Activated CD8-positive, alpha-beta T cell treated with anti-CD3 and anti-CD28 coated beads for 36 hours (primary cell): ENCODE measurements at regions not wholly inside any gene's neighbourhood (a gene's known extent, or its start where the extent isn't known, plus 50 kb on each side); places are given as distances from the start of the nearest gene placed in this dataset.

Experiments used
- ATAC-seq: fragments of 200-7000 bp; cut with Tn5 transposase; one replicate; pipeline ENCODE4 v1.10.0; 2021; ENCODE audit warnings: mild to moderate bottlenecking, moderate library complexity
- CTCF ChIA-PET: fragments of 350-600 bp; sonication (Branson Sonifier 250); formaldehyde crosslinking; loops from one replicate; lab custom pipeline; 2021; ENCODE audit warnings: antibody characterized with exemption; lab: Charles Lee
- POLR2A ChIA-PET: fragments of 350-600 bp; sonication (Branson Sonifier 250); formaldehyde crosslinking; loops from one replicate; lab custom pipeline; 2021; ENCODE audit warnings: antibody characterized with exemption; lab: Charles Lee
- DNase-seq: peaks from one replicate; pipeline ENCODE4 v3.0.0-alpha.2; 2020
- H3K27ac Mint-ChIP-seq: one replicate; pipeline ENCODE4 v1.8.0; 2021; ENCODE audit warnings: mild to moderate bottlenecking, mixed read lengths
- H3K27me3 Mint-ChIP-seq: one replicate; pipeline ENCODE4 v1.8.0; 2021; ENCODE audit warnings: mixed read lengths
- H3K36me3 Mint-ChIP-seq: one replicate; pipeline ENCODE4 v1.8.0; 2021; ENCODE audit warnings: low read depth, mixed read lengths
- H3K4me1 Mint-ChIP-seq: one replicate; pipeline ENCODE4 v1.8.0; 2021; ENCODE audit warnings: low read depth, mixed read lengths
- H3K4me3 Mint-ChIP-seq: one replicate; pipeline ENCODE4 v1.8.0; 2021; ENCODE audit warnings: mild to moderate bottlenecking, moderate library complexity, mixed read lengths
- H3K9me3 Mint-ChIP-seq: one replicate; pipeline ENCODE4 v1.8.0; 2021; ENCODE audit warnings: mixed read lengths
- intact Hi-C: fragments of 100-400 bp; cut with micrococcal nuclease; formaldehyde crosslinking; loops from one replicate; pipeline ENCODE4 v1.10.0; 2022
- TF ChIP-seq, protein P1 (sequence below): fragments of 200-600 bp; IDR thresholded peaks from one replicate; pipeline ENCODE4 v1.8.0; 2022; ENCODE audit warnings: antibody characterized with exemption, mild to moderate bottlenecking

- TF ChIP-seq, protein P1, sequence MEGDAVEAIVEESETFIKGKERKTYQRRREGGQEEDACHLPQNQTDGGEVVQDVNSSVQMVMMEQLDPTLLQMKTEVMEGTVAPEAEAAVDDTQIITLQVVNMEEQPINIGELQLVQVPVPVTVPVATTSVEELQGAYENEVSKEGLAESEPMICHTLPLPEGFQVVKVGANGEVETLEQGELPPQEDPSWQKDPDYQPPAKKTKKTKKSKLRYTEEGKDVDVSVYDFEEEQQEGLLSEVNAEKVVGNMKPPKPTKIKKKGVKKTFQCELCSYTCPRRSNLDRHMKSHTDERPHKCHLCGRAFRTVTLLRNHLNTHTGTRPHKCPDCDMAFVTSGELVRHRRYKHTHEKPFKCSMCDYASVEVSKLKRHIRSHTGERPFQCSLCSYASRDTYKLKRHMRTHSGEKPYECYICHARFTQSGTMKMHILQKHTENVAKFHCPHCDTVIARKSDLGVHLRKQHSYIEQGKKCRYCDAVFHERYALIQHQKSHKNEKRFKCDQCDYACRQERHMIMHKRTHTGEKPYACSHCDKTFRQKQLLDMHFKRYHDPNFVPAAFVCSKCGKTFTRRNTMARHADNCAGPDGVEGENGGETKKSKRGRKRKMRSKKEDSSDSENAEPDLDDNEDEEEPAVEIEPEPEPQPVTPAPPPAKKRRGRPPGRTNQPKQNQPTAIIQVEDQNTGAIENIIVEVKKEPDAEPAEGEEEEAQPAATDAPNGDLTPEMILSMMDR: no peak
- no peak overlapping the region for H3K4me3 Mint-ChIP-seq
- peaks cover 15% of the 10 kb centered on the region for H3K4me1 Mint-ChIP-seq
- no peaks in the 10 kb centered on the region for H3K27me3 Mint-ChIP-seq
- intact Hi-C loops: no loop called here
- ChIA-PET POLR2A (no interaction called here), CTCF (no interaction called here)
- DNase-seq: no peak
- H3K36me3 Mint-ChIP-seq: no peaks in the 10 kb centered on the region
- no peaks in the 10 kb centered on the region for H3K9me3 Mint-ChIP-seq
- no peak overlapping the region for H3K27ac Mint-ChIP-seq
- ATAC-seq: no peak
Measured at GRCh38 chr6:121691126-121691551, 255.7 kb downstream of the GJA1 start.

- Mint-ChIP-seq H3K4me1 (peaks cover 9% of the 10 kb centered on the region), H3K27me3 (no peaks in the 10 kb centered on the region), H3K36me3 (no peaks in the 10 kb centered on the region), H3K9me3 (no peaks in the 10 kb centered on the region), H3K4me3 (no peak overlapping the region), H3K27ac (no peak overlapping the region)
- TF ChIP-seq, protein P1: no peak
- DNase-seq: no peak
- ATAC-seq: no peak
- intact Hi-C loops: no loop called here
- POLR2A ChIA-PET: no interaction called here
- CTCF ChIA-PET: no interaction called here
Measured at GRCh38 chr6:121694389-121694788, 258.9 kb downstream of the GJA1 start.

DNA sequence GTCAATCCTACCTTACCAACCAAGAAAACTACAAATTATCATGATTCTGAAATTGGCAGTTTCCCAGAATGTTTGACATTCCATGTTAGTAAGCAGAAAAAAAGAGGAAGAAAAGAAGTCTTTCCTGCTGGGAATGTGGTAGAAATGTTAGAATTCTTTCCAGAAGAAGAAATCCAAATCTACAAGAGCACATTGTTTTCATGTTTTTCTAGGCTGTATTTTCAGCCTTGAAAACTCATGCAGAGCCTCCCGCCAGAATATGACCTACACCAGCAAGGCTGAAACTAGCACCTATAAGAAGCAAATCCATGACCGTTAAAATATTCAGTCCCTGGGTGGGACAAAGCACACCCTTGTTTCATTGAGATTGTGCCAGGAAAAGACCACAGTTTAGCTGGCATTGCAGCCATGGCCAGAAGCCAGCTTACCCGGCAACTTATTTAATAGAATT is 259.4 kb downstream of the GJA1 start:
- ATAC-seq: no peak
- no peaks in the 10 kb centered on the region for H3K27me3 Mint-ChIP-seq
- intact Hi-C loops: no loop called here
- TF ChIP-seq, protein P1: no peak
- H3K4me1 Mint-ChIP-seq: peaks cover 6% of the 10 kb centered on the region
- ChIA-PET POLR2A (no interaction called here), CTCF (no interaction called here)
- H3K4me3 Mint-ChIP-seq: no peak overlapping the region
- no peaks in the 10 kb centered on the region for H3K36me3 Mint-ChIP-seq
- H3K9me3 Mint-ChIP-seq: no peaks in the 10 kb centered on the region
- no peak for DNase-seq
- no peak overlapping the region for H3K27ac Mint-ChIP-seq

DNA sequence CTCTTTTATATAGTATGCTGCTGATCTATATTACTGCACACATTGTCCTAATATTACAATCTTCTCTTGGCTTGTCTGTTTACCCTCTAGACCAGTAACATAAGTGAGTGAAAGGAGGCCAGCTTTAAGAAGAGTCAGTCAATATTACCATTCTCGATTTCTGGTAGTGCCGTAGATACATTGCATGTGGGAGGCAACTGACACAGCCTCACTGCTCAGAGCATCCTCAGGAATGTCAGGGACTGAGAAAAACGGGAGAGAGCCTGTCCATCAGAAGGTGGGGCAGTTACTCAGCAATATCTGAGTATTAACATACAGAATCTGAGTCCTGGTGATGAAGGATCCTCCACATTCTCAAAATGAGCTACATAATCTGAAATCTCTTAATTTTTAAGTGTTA is 259.9 kb downstream of the GJA1 start:
- CTCF ChIA-PET: no interaction called here
- Mint-ChIP-seq H3K9me3 (no peaks in the 10 kb centered on the region), H3K4me3 (no peak overlapping the region), H3K4me1 (peaks cover 1% of the 10 kb centered on the region), H3K36me3 (no peaks in the 10 kb centered on the region), H3K27me3 (no peaks in the 10 kb centered on the region), H3K27ac (no peak overlapping the region)
- POLR2A ChIA-PET: no interaction called here
- DNase-seq (no peak), ATAC-seq (no peak)
- TF ChIP-seq, protein P1: no peak
- intact Hi-C loops: no loop called here

GRCh38 chr6:121697921-121698320 is 262.5 kb downstream of the GJA1 start:
- intact Hi-C loops: no loop called here
- peaks cover 1% of the 10 kb centered on the region for H3K9me3 Mint-ChIP-seq
- H3K4me1 Mint-ChIP-seq: no peaks in the 10 kb centered on the region
- ChIA-PET CTCF (interaction anchor here (1.3 kb wide), 1 partner anchor 11 kb away, joined by 3 read pairs; no protein-coding TSS in a partner anchor), POLR2A (no interaction called here)
- TF ChIP-seq, protein P1: no peak
- H3K36me3 Mint-ChIP-seq: no peaks in the 10 kb centered on the region
- no peak for ATAC-seq
- H3K27me3 Mint-ChIP-seq: no peaks in the 10 kb centered on the region
- DNase-seq: no peak
- no peak overlapping the region for H3K27ac Mint-ChIP-seq
- no peak overlapping the region for H3K4me3 Mint-ChIP-seq
